ENCODE measurements at regions not wholly inside any gene's neighbourhood (a gene's known extent, or its start where the extent isn't known, plus 50 kb on each side); places are given as distances from the start of the nearest gene placed in this dataset.
A peak's percentile ranks its signal among the peaks of the same experiment; 100 is the strongest.

GRCh38 chr14:71702786-71703185 lies 229.4 kb upstream of the RGS6 start:
- intact Hi-C loops (cut with micrococcal nuclease) = no loop called here
- Histone ChIP-seq H3K9me1 (replicated peaks; ENCODE audit: control insufficient read depth, extremely low read depth, insufficient read depth, low read length) (no peaks in the 10 kb centered on the region), H3K4me1 (ENCODE audit: control insufficient read depth, extremely low read depth, insufficient read depth, low read length) (peaks cover 6% of the 10 kb centered on the region), H4K20me1 (replicated peaks; ENCODE audit: control insufficient read depth, extremely low read depth, insufficient read depth, low read length) (no peaks in the 10 kb centered on the region), H3K79me2 (ENCODE audit: control insufficient read depth, insufficient read depth, low read length) (no peaks in the 10 kb centered on the region), H3K4me3 (replicated peaks in 1 of 3; ENCODE audit: insufficient read depth in 1 of 3, low read depth in 1 of 3, low read length in 3 of 3) (no peak overlapping the region), H3K9ac (replicated peaks; ENCODE audit: extremely low read depth, insufficient read depth, low read length) (no peak overlapping the region), H3K27ac (ENCODE audit: insufficient read depth, low read depth, low read length) (no peak overlapping the region), H3K27me3 (ENCODE audit: control insufficient read depth in 2 of 2, insufficient read depth in 2 of 2, low read length in 2 of 2) (no peaks in the 10 kb centered on the region), H3K4me2 (ENCODE audit: insufficient read depth, low read length) (no peak overlapping the region), H2AFZ (ENCODE audit: low read depth, low read length) (no peak overlapping the region), H3K36me3 (ENCODE audit: control insufficient read depth in 2 of 2, extremely low read depth in 1 of 2, insufficient read depth in 2 of 2, low read length in 2 of 2) (peaks cover 0 to 2% of the 10 kb centered on the region in 2 experiments), H3K9me3 (replicated peaks; ENCODE audit: control insufficient read depth, insufficient read depth, low read length) (no peaks in the 10 kb centered on the region)
- no TSS peak for BruUV-seq (replicated peaks)
- peak; percentile 68 for FAIRE-seq
- CTCF ChIA-PET = interaction anchor here (1.4 kb wide), 1 partner anchor 50 kb away, joined by 4 read pairs; no protein-coding TSS in a partner anchor
- dilution Hi-C loops (cut with MboI; ENCODE audit: extremely low pct_ligation_motif_present, low sequenced_read_pairs) = no loop called here
- peak; percentile 58 for DNase-seq (ENCODE audit: low read depth, low spot score)
- TF ChIP-seq POLR2AphosphoS5 (IDR thresholded peaks at IDR 0.05; ENCODE audit: insufficient read depth, low read depth, low read length) (no peak), POLR2A (IDR thresholded peaks at IDR 0.05; ENCODE audit: low read depth, low read length) (no peak), JUN (IDR thresholded peaks at IDR 0.05; ENCODE audit: borderline replicate concordance, insufficient read depth, insufficient read length, low read depth) (no peak), MYC (IDR thresholded peaks at IDR 0.05; ENCODE audit: low read depth, low read length) (no peak), FOS (IDR thresholded peaks at IDR 0.05; ENCODE audit: borderline replicate concordance, insufficient read depth, low read length) (no peak), GATA2 (IDR thresholded peaks at IDR 0.05; ENCODE audit: insufficient read depth, insufficient read length, low read depth, low read length) (no peak), EZH2 (IDR thresholded peaks at IDR 0.05; ENCODE audit: borderline replicate concordance, low read depth, low read length, severe bottlenecking) (no peak)
- TF ChIP-seq, protein P1, sequence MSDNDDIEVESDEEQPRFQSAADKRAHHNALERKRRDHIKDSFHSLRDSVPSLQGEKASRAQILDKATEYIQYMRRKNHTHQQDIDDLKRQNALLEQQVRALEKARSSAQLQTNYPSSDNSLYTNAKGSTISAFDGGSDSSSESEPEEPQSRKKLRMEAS (IDR thresholded peaks at IDR 0.05; ENCODE audit: insufficient read depth, insufficient read length) = no peak
- TF ChIP-seq, protein P2, sequence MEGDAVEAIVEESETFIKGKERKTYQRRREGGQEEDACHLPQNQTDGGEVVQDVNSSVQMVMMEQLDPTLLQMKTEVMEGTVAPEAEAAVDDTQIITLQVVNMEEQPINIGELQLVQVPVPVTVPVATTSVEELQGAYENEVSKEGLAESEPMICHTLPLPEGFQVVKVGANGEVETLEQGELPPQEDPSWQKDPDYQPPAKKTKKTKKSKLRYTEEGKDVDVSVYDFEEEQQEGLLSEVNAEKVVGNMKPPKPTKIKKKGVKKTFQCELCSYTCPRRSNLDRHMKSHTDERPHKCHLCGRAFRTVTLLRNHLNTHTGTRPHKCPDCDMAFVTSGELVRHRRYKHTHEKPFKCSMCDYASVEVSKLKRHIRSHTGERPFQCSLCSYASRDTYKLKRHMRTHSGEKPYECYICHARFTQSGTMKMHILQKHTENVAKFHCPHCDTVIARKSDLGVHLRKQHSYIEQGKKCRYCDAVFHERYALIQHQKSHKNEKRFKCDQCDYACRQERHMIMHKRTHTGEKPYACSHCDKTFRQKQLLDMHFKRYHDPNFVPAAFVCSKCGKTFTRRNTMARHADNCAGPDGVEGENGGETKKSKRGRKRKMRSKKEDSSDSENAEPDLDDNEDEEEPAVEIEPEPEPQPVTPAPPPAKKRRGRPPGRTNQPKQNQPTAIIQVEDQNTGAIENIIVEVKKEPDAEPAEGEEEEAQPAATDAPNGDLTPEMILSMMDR (IDR thresholded peaks at IDR 0.05; ENCODE audit: extremely low read depth in 1 of 2, insufficient read depth in 1 of 2, low read depth in 1 of 2, low read length in 2 of 2) = no peak
- POLR2A ChIA-PET = no interaction called here
